Adrenal gland (tissue), 5 donors: ENCODE measurements at regions not wholly inside any gene's neighbourhood (a gene's known extent, or its start where the extent isn't known, plus 50 kb on each side); places are given as distances from the start of the nearest gene placed in this dataset.

ENCODE experiments used
- POLR2A ChIP-seq, 2 donors: fragments of 450-650 bp; IDR thresholded peaks; one replicate each; pipeline ENCODE4 v1.6.1; 2017; ENCODE audit warnings: antibody characterized with exemption in 2 of 2, mild to moderate bottlenecking in 2 of 2, moderate library complexity in 1 of 2
- TF ChIP-seq, protein P1 (sequence below), 6 experiments: fragments of 450-650 bp in 4 of 6; fragments of 200-600 bp in 2 of 6; sonication (generic) in 1 of 6; IDR thresholded peaks; 1 replicate in 5 of 6; 2 replicates in 1 of 6; pipeline versions ENCODE4 v1.5.1 to v1.8.0; 2016 to 2021; ENCODE audit warnings: antibody characterized with exemption in 6 of 6, mild to moderate bottlenecking in 2 of 6, moderate library complexity in 1 of 6
- donor health status: DM: no; HTN: no; CAD: no.

- TF ChIP-seq, protein P1, sequence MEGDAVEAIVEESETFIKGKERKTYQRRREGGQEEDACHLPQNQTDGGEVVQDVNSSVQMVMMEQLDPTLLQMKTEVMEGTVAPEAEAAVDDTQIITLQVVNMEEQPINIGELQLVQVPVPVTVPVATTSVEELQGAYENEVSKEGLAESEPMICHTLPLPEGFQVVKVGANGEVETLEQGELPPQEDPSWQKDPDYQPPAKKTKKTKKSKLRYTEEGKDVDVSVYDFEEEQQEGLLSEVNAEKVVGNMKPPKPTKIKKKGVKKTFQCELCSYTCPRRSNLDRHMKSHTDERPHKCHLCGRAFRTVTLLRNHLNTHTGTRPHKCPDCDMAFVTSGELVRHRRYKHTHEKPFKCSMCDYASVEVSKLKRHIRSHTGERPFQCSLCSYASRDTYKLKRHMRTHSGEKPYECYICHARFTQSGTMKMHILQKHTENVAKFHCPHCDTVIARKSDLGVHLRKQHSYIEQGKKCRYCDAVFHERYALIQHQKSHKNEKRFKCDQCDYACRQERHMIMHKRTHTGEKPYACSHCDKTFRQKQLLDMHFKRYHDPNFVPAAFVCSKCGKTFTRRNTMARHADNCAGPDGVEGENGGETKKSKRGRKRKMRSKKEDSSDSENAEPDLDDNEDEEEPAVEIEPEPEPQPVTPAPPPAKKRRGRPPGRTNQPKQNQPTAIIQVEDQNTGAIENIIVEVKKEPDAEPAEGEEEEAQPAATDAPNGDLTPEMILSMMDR (IDR thresholded peaks at IDR 0.05): no peak
- TF ChIP-seq POLR2A (IDR thresholded peaks at IDR 0.05): no peak
These were observed 605.6 kb upstream of the CDH5 start for GRCh38 chr16:65760874-65761273.
